HT1080 (cell line): ENCODE measurements at regions not wholly inside any gene's neighbourhood (a gene's known extent, or its start where the extent isn't known, plus 50 kb on each side); places are given as distances from the start of the nearest gene placed in this dataset.
"Not testable (repeated sequence)": the region's sequence is repeated elsewhere in the genome, so short reads cannot be mapped to it uniquely, and the experiment has no call there.

Experiments
- DNase-seq: peaks from one replicate; pipeline ENCODE4 v3.0.0-alpha.2; 2015; ENCODE audit warnings: low read depth

GRCh38 chr21:5103880-5104561, 5417.4 kb upstream of the TPTE start:
- DNase-seq: not testable (repeated sequence)

- not testable (repeated sequence) for DNase-seq
Observed at GRCh38 chr21:5104562-5104928, 5416.8 kb upstream of the TPTE start.

GRCh38 chr21:5105939-5106708, 5415.3 kb upstream of the TPTE start:
- not testable (repeated sequence) for DNase-seq

- DNase-seq: not testable (repeated sequence)
Observed at GRCh38 chr21:5106767-5107464, 5414.5 kb upstream of the TPTE start.

GRCh38 chr21:5107637-5108036, 5413.7 kb upstream of the TPTE start:
- DNase-seq: not testable (repeated sequence)

GRCh38 chr21:5108048-5108775, 5413.2 kb upstream of the TPTE start:
- not testable (repeated sequence) for DNase-seq

GRCh38 chr21:5111197-5111596, 5410.2 kb upstream of the TPTE start:
- DNase-seq: not testable (repeated sequence)

GRCh38 chr21:5113092-5113491, 5408.3 kb upstream of the TPTE start:
- DNase-seq: not testable (repeated sequence)

GRCh38 chr21:5114468-5114867, 5406.9 kb upstream of the TPTE start:
- DNase-seq: not testable (repeated sequence)

GRCh38 chr21:5114893-5115645, 5406.3 kb upstream of the TPTE start:
- DNase-seq: not testable (repeated sequence)

- not testable (repeated sequence) for DNase-seq
Observed at GRCh38 chr21:5115646-5116343, 5405.6 kb upstream of the TPTE start.

GRCh38 chr21:5116344-5117123, 5404.8 kb upstream of the TPTE start:
- DNase-seq: not testable (repeated sequence)

GRCh38 chr21:5117135-5117534, 5404.2 kb upstream of the TPTE start:
- not testable (repeated sequence) for DNase-seq

- not testable (repeated sequence) for DNase-seq
Observed at GRCh38 chr21:5117666-5118295, 5403.6 kb upstream of the TPTE start.

- DNase-seq: not testable (repeated sequence)
Observed at GRCh38 chr21:5118296-5118679, 5403.1 kb upstream of the TPTE start.

- DNase-seq: not testable (repeated sequence)
Observed at GRCh38 chr21:5119179-5119578, 5402.2 kb upstream of the TPTE start.

GRCh38 chr21:5121399-5121798, 5400.0 kb upstream of the TPTE start:
- DNase-seq: not testable (repeated sequence)

GRCh38 chr21:5121849-5122248, 5399.5 kb upstream of the TPTE start:
- not testable (repeated sequence) for DNase-seq

GRCh38 chr21:5123655-5124054, 5397.7 kb upstream of the TPTE start:
- DNase-seq: not testable (repeated sequence)
